D721Med (cell line): ENCODE measurements at regions not wholly inside any gene's neighbourhood (a gene's known extent, or its start where the extent isn't known, plus 50 kb on each side); places are given as distances from the start of the nearest gene placed in this dataset.

ENCODE experiments used
- DNase-seq: peaks from one replicate; pipeline ENCODE4 v3.0.0; 2011; ENCODE audit warnings: low spot score; ENCODE audit not compliant: insufficient read length
- FAIRE-seq: peaks from 2 replicates; lab custom pipeline; 2011; peaks lifted over from hg19 to GRCh38; lab: Jason Lieb, UNC
- TF ChIP-seq, protein P1 (sequence below): IDR thresholded peaks from 2 replicates; pipeline ENCODE4 v1.5.1; 2012; ENCODE audit warnings: mild to moderate bottlenecking, control low read depth; ENCODE audit not compliant: insufficient read depth; ENCODE audit errors: missing control alignments

GRCh38 chr10:129335396-129335795, 131.6 kb upstream of the MGMT start:
- TF ChIP-seq, protein P1, sequence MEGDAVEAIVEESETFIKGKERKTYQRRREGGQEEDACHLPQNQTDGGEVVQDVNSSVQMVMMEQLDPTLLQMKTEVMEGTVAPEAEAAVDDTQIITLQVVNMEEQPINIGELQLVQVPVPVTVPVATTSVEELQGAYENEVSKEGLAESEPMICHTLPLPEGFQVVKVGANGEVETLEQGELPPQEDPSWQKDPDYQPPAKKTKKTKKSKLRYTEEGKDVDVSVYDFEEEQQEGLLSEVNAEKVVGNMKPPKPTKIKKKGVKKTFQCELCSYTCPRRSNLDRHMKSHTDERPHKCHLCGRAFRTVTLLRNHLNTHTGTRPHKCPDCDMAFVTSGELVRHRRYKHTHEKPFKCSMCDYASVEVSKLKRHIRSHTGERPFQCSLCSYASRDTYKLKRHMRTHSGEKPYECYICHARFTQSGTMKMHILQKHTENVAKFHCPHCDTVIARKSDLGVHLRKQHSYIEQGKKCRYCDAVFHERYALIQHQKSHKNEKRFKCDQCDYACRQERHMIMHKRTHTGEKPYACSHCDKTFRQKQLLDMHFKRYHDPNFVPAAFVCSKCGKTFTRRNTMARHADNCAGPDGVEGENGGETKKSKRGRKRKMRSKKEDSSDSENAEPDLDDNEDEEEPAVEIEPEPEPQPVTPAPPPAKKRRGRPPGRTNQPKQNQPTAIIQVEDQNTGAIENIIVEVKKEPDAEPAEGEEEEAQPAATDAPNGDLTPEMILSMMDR = no peak
- FAIRE-seq (no peak), DNase-seq (no peak)

- TF ChIP-seq, protein P1 = no peak
- DNase-seq (no peak), FAIRE-seq (no peak)
Observed at GRCh38 chr10:129335942-129336341, 131.1 kb upstream of the MGMT start.

DNA sequence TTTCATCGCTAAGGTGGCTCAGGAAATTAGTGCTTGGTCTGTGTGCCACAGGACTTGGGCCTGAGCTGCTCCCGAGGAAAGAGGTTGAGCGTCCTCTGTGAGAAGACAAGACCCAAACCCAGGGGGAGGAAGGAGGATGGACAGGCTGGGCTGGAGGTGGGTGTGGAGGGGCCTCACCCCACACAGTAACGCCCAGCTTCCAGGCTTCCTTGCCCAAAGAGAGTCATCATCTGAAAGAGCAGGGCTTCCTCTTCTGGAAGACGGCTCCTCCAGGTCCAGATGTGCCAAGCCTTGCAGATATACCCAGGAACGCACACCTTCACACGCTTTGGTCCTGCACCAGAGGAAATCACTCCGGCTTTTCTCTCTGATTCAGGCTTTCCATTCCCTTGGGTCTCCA, 127.8 kb upstream of the MGMT start:
- TF ChIP-seq, protein P1 = no peak
- FAIRE-seq = no peak
- DNase-seq = no peak

DNA sequence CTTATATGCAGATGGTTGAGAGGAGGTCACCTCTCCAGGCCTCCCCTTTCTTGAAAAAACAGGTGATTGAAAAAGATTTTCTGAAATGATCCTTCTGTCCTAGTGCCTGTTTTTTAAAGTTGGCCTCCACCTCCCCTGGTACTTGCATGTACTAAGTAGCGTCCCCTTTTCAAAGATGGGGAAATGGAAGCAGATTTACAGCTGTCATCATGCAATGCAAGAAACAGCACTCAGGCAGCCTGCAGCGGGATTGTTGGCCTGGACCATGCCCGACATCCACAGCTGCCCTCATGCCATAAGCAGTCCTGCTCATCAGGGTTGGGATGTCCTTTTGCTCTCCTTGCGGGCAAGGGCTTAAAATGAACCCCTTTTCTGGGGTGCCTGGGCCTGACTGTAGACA, 127.2 kb upstream of the MGMT start:
- DNase-seq (no peak), FAIRE-seq (no peak)
- TF ChIP-seq, protein P1 = no peak

DNA sequence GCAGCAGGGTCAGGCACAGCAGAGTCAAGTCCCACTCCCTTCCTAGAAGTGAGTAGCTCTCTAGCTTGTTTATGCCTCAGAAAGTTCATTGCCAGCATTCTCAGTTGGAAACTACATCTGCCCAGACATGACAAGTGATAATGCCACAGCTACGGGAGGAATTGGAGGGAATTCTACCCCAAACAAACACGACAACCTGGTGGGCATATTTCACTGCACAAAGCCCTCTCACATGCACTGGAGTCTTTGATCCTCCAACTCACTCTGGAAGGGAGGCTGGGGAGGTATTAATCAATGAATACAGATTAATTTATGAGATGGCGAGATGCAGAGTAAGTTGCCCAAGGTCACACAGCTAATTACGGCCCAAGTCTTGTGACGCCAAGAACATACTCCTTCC, 126.0 kb upstream of the MGMT start:
- FAIRE-seq (no peak), DNase-seq (no peak)
- TF ChIP-seq, protein P1 = no peak

- TF ChIP-seq, protein P1 = no peak
- DNase-seq (no peak), FAIRE-seq (no peak)
Observed at GRCh38 chr10:129342385-129342784, 124.7 kb upstream of the MGMT start.

GRCh38 chr10:129343141-129343540, 123.9 kb upstream of the MGMT start:
- TF ChIP-seq, protein P1 = no peak
- no peak for DNase-seq
- no peak for FAIRE-seq
